Neuron (in vitro differentiated cells): ENCODE measurements at regions not wholly inside any gene's neighbourhood (a gene's known extent, or its start where the extent isn't known, plus 50 kb on each side); places are given as distances from the start of the nearest gene placed in this dataset.

Experiments used
- H2AFZ ChIP-seq: one replicate; pipeline ENCODE4 v1.6.1; 2013; ENCODE audit warnings: low read depth, mild to moderate bottlenecking, inconsistent platforms, low read length, moderate library complexity
- H3K27me3 ChIP-seq: one replicate; pipeline ENCODE4 v1.6.1; 2013; ENCODE audit warnings: low read length; ENCODE audit not compliant: insufficient read depth
- H3K36me3 ChIP-seq: one replicate; pipeline ENCODE4 v1.6.1; 2013; ENCODE audit warnings: low read length; ENCODE audit not compliant: insufficient read depth
- H3K4me1 ChIP-seq: one replicate; pipeline ENCODE4 v1.6.1; 2013; ENCODE audit warnings: low read length; ENCODE audit not compliant: insufficient read depth
- H3K4me3 ChIP-seq: 2 replicates; pipeline ENCODE4 v1.5.1; 2013; ENCODE audit warnings: mild to moderate bottlenecking, low read length, moderate library complexity
- H3K9me3 ChIP-seq: one replicate; pipeline ENCODE4 v1.6.1; 2013; ENCODE audit warnings: low read length

- peaks cover 2% of the 10 kb centered on the region for H3K9me3 ChIP-seq
- no peak overlapping the region for H2AFZ ChIP-seq
- no peak overlapping the region for H3K4me3 ChIP-seq
- H3K27me3 ChIP-seq = no peaks in the 10 kb centered on the region
- H3K4me1 ChIP-seq = peaks cover 22% of the 10 kb centered on the region
- H3K36me3 ChIP-seq = no peaks in the 10 kb centered on the region
Measured at GRCh38 chr16:52634528-52634927, 87.6 kb upstream of the TOX3 start.

GRCh38 chr16:52634104-52634503, 87.2 kb upstream of the TOX3 start:
- Histone ChIP-seq H3K27me3 (no peaks in the 10 kb centered on the region), H3K4me1 (peaks cover 24% of the 10 kb centered on the region), H3K4me3 (no peak overlapping the region), H2AFZ (no peak overlapping the region), H3K9me3 (peaks cover 2% of the 10 kb centered on the region), H3K36me3 (no peaks in the 10 kb centered on the region)

GRCh38 chr16:52633230-52633629, 86.3 kb upstream of the TOX3 start:
- H2AFZ ChIP-seq = no peak overlapping the region
- H3K4me3 ChIP-seq = no peak overlapping the region
- H3K27me3 ChIP-seq = no peaks in the 10 kb centered on the region
- peaks cover 24% of the 10 kb centered on the region for H3K4me1 ChIP-seq
- no peaks in the 10 kb centered on the region for H3K36me3 ChIP-seq
- peaks cover 2% of the 10 kb centered on the region for H3K9me3 ChIP-seq

GRCh38 chr16:52631711-52632110, 84.8 kb upstream of the TOX3 start:
- Histone ChIP-seq H3K36me3 (no peaks in the 10 kb centered on the region), H3K9me3 (peaks cover 2% of the 10 kb centered on the region), H3K4me1 (peaks cover 24% of the 10 kb centered on the region), H3K4me3 (no peak overlapping the region), H3K27me3 (no peaks in the 10 kb centered on the region), H2AFZ (no peak overlapping the region)

GRCh38 chr16:52630711-52631110, 83.8 kb upstream of the TOX3 start:
- Histone ChIP-seq H2AFZ (no peak overlapping the region), H3K4me1 (peaks cover 24% of the 10 kb centered on the region), H3K9me3 (peaks cover 2% of the 10 kb centered on the region), H3K27me3 (no peaks in the 10 kb centered on the region), H3K36me3 (no peaks in the 10 kb centered on the region), H3K4me3 (no peak overlapping the region)

- Histone ChIP-seq H3K36me3 (no peaks in the 10 kb centered on the region), H3K9me3 (peaks cover 2% of the 10 kb centered on the region), H2AFZ (no peak overlapping the region), H3K4me1 (peaks cover 19% of the 10 kb centered on the region), H3K27me3 (no peaks in the 10 kb centered on the region), H3K4me3 (no peak overlapping the region)
Measured at GRCh38 chr16:52629296-52629695, 82.4 kb upstream of the TOX3 start.

GRCh38 chr16:52624891-52625290, 77.9 kb upstream of the TOX3 start:
- no peak overlapping the region for H3K4me3 ChIP-seq

GRCh38 chr16:52621651-52622050, 74.7 kb upstream of the TOX3 start:
- peaks cover 4% of the 10 kb centered on the region for H3K9me3 ChIP-seq
- peaks cover 3% of the 10 kb centered on the region for H3K4me1 ChIP-seq

More at GRCh38 chr16:52624891-52625290, 77.9 kb upstream of the TOX3 start:
- Histone ChIP-seq H3K27me3 (no peaks in the 10 kb centered on the region), H3K36me3 (no peaks in the 10 kb centered on the region), H3K4me1 (peaks cover 9% of the 10 kb centered on the region), H2AFZ (no peak overlapping the region), H3K9me3 (peaks cover 2% of the 10 kb centered on the region)

GRCh38 chr16:52618753-52619497, 72.0 kb upstream of the TOX3 start:
- Histone ChIP-seq H2AFZ (no peak overlapping the region), H3K4me3 (no peak overlapping the region), H3K4me1 (peaks cover 3% of the 10 kb centered on the region), H3K27me3 (no peaks in the 10 kb centered on the region), H3K36me3 (no peaks in the 10 kb centered on the region), H3K9me3 (peaks cover 2% of the 10 kb centered on the region)

More at GRCh38 chr16:52621651-52622050, 74.7 kb upstream of the TOX3 start:
- no peak overlapping the region for H2AFZ ChIP-seq
- no peaks in the 10 kb centered on the region for H3K27me3 ChIP-seq
- H3K36me3 ChIP-seq = no peaks in the 10 kb centered on the region
- no peak overlapping the region for H3K4me3 ChIP-seq

GRCh38 chr16:52617591-52617990, 70.6 kb upstream of the TOX3 start:
- Histone ChIP-seq H3K27me3 (no peaks in the 10 kb centered on the region), H3K4me3 (no peak overlapping the region), H3K36me3 (no peaks in the 10 kb centered on the region), H3K4me1 (peaks cover 3% of the 10 kb centered on the region), H2AFZ (no peak overlapping the region), H3K9me3 (peaks cover 2% of the 10 kb centered on the region)

GRCh38 chr16:52613508-52613907, 66.6 kb upstream of the TOX3 start:
- Histone ChIP-seq H3K4me3 (no peak overlapping the region), H3K27me3 (no peaks in the 10 kb centered on the region), H2AFZ (no peak overlapping the region), H3K4me1 (no peaks in the 10 kb centered on the region), H3K36me3 (no peaks in the 10 kb centered on the region), H3K9me3 (no peaks in the 10 kb centered on the region)

GRCh38 chr16:52611817-52612673, 65.1 kb upstream of the TOX3 start:
- Histone ChIP-seq H3K36me3 (no peaks in the 10 kb centered on the region), H3K4me1 (no peaks in the 10 kb centered on the region), H3K4me3 (no peak overlapping the region), H2AFZ (no peak overlapping the region), H3K9me3 (no peaks in the 10 kb centered on the region), H3K27me3 (no peaks in the 10 kb centered on the region)

GRCh38 chr16:52603015-52603414, 56.1 kb upstream of the TOX3 start:
- Histone ChIP-seq H3K4me3 (no peak overlapping the region), H3K4me1 (no peaks in the 10 kb centered on the region), H3K27me3 (no peaks in the 10 kb centered on the region), H3K36me3 (no peaks in the 10 kb centered on the region), H2AFZ (no peak overlapping the region), H3K9me3 (no peaks in the 10 kb centered on the region)
